HG02610 (cell line): ENCODE measurements at regions not wholly inside any gene's neighbourhood (a gene's known extent, or its start where the extent isn't known, plus 50 kb on each side); places are given as distances from the start of the nearest gene placed in this dataset.
"Not testable (repeated sequence)": the region's sequence is repeated elsewhere in the genome, so short reads cannot be mapped to it uniquely, and the experiment has no call there.

Experiments used
- ATAC-seq: cut with Tn5 transposase; IDR thresholded peaks from one replicate; pipeline ENCODE4 v1.9.1; 2021; ENCODE audit warnings: mild to moderate bottlenecking, moderate library complexity; ENCODE audit not compliant: unreplicated experiment

DNA sequence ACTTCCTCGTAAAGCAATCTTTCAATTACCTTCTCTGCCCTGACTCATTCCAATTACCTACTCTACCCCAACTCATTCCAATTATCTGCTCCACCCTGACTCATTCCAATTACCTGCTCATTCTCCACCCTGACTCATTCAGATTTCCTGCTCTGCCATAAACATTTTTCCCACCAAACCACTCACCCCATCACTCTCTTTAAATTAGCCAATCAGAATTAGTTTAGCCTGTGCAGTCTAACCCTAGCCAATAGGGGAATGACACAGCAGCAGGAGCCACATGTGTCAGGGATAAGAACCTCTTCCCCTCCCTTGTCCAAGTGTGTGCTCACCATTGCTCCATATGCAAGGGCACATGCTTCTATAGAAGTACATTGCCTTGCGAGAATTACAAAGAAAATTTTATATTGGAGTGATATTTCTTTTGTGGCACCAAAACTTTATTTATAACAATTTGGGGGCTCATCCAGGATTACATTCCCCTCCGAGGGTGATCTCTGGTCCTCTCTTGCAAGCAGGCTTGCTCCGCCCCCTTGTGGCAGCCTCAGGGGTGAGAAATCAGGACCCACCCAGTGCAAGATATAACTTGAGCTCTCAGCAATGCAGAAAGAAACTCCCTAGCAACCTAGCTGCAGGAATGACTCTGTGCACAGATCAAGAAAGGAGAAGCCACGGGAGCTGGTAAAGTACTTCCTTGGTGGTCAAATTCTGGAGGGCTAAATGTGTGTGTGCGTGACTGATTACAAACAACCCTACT, 551.9 kb upstream of the EYS start:
- not testable (repeated sequence) for ATAC-seq

DNA sequence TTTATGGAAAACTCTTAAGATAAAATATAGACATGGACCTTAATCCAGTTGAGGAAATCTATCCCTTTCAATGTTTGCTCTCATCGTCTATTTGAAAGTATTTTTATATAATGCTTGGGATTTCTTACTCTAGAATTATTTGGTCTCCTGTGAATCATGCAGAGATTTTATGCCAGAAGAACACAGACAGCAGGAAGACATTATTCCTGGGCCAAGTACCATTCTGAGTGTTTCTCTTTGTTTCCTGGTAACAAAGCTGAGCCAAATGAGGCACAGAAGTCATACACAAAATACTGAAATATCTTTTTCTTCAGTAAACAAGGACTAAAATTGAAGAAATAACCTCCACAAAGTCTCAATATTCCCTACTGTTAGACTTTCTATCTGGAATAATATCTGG, 538.2 kb upstream of the EYS start:
- no peak for ATAC-seq

DNA sequence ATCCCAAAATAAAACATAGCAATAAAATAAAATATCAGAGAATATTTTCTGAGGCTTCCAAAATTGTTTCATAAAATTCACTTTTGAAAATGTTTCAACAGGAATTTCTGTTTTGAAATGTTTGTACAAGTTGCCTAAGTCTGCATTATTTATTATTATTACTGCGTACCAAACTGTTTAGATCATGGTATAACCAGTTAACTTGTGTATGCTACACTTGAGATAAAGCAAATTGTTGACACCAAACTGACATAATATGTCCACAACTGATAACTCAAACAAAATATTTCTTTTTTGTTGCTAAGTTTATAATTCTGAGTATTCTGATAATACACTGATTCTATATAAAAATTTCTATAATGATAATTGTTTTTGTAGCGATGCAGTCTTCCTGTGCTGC, 531.8 kb upstream of the EYS start:
- no peak for ATAC-seq

DNA sequence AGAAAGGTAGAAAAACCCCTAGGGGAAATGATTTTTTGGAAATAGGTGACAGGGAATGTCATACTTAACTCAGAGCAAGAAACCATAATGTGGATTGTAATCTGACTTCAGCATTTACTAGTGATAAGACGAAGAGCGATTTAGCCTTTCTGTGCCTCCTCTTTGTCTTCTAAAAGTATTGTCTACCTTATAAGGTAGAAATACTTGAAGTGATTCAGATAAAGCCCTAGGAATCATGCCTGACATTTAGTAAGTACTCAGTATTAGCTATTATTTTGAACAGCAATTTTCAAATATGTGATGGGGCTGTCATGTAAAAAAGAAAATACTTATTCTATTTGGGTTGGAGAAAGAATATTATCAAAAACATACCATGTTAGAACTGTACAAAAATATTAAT, 525.9 kb upstream of the EYS start:
- no peak for ATAC-seq

DNA sequence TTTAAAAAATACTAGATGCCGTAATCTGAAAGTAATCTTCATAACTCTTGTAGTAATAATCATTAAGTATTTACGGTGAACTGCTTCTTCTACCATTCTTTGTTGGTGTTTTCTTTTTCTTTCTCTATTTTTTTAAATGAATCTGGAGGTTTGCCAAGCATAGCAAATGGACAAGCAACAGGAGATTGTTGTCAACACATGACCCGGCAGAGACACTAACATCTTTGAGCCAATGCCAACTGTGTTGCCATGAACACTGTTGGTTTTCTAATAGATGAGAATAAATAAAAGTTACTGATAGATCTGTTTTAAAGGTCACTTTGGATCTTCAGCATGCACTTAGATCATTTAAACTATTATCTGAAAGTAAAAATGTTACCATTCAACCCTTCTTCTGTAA, 523.6 kb upstream of the EYS start:
- no peak for ATAC-seq

DNA sequence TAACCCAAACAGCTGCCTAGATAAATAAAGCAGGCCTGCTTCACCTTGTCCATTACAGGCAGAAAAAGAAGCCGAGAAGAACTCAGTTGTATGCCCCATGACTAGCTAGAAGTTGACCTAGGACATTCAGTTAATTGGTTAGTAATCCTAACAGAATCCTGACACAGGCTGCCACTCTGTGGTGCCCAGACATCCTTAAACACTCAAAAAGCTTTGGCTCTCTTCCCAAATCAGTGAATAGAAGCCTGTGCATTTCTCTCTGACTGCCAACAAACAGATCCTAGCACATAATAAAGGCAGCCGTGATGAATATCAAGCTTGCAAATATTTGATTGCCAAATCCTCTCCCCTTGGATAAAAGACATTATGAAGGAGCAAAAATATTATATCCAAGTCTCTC, 519.1 kb upstream of the EYS start:
- no peak for ATAC-seq

DNA sequence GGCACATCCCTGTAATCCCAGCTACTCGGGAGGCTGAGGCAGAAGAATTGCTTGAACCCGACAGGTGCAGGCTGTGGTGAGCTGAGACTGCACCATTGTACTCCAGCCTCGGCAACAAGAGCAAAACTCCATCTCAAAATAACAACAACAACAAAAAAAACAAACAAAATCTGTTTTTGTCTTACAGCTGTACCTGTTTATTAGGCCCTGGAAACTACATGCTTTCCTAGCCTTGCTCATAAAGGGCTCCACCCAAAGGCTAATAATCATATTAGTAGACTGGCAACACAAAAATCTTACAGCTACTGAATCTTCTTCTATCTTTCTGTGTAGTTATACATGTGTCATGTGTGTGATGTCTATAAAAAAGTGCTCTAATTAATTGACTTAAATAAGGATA, 503.9 kb upstream of the EYS start:
- ATAC-seq, result no peak

DNA sequence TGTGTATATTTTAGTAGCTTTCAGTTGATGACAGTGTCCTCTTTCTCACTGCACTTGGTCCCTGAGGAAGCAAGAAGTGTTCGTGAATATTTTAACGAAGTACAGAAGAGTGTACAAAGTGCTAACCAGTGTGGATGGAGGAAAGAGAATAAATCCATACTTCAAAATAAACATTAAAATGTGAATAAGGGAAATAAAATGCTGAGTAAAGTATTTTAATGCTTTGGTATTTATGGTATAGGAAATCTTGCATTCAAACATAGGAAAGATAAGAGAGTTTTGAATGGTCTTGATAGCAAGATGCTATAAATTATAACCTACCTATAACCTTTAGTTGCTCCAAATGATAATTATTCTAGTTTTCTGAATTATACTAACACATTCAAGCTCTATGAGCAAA, 493.4 kb upstream of the EYS start:
- no peak for ATAC-seq

DNA sequence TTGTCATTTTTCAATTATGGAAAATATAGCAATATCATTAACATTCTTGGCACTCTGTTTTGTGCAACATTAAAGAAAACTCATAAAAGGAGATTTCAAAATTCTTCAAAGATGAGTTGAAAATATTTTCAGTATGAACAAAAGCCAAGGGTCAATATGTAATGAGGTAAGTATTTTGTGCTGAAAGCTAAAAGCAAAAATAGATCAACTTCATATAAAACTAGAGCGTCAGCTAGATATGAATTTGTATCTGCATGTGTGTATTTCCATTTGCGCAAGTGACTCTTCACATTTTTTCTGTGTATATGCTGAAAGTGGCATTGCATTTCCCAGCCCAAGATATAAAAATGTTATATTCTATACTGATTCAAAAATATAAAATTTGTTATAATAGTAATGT, 492.1 kb upstream of the EYS start:
- no peak for ATAC-seq

DNA sequence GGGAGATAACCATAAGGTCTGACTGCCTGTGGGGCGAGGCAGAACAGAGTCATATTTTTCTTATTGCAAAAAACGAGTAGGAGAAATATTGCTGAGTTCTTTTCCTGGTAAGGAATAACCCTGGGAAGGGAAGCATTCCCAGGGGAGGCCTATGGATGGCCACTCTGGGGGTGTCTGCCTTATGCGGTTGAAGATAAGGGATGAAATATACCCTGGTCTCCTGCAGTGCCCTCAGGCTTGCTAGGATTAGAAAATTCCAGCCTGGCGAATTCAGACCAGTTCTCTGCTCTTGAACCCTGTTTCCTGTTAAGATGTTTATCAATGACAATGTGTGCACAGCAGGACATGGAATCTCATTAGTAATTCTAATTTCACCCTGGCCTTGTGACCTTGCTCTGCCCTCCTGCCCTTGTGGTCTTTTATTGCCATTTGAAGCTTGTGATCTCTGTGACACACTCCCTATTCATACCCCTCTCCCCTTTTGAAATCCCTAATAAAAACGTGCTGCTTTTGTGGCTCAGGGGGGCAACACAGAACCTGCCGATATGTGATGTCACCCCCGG, 491.1 kb upstream of the EYS start:
- no peak for ATAC-seq

DNA sequence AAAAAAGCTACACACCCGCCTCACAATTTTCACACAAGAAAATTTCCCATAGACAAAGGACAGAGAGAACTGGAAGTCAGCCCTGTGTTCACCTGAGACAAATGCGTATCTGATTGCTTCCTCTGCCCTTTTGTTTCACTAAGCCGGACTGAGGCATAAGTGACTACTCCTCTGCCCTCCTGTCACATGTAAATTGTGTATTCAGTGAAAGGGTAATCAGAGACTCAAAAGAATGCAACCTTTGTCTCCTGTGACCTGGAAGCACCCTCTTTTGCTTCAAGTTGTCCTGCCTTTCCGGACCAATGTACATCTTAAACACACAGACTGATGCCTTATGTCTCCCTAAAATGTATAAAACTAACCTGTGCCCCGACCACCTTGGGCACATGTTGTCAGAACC, 483.8 kb upstream of the EYS start:
- no peak for ATAC-seq

DNA sequence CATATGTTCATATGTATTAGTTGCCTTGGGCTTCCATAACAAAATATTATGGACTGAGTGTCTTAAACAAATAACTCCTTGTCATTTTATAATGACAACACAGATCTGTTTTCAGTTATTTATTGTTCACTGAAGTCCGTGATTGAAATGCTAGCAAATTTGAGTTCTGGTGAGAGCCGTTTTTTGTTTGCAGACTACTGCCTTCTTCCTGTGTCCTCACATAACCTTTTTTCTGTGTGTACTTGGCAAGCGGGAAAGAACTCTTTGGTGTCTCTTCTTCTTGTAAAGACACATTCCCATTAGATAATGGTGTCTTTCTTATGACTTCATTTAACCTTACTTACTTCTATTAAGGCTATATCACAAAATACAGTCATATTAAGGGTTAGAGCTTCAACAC, 482.9 kb upstream of the EYS start:
- ATAC-seq, result no peak

DNA sequence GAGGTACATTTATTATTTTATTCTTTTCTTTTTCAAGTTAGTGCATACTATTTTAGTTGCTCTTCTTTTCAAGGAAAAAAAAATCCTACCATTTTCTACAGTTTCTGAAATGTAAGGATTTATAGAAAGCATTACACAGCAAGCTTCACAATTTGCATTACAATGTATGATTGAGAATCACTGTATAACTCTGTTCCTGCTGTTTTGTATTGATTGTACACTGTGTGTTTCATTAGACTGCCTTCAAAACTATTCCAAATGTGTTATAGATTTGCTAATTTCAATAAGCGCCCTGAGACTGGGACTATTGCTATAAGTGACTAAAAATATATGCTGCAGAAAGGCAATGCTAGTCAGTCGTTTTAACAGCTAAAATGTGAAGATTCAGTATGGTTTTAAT, 479.7 kb upstream of the EYS start:
- ATAC-seq, result no peak

DNA sequence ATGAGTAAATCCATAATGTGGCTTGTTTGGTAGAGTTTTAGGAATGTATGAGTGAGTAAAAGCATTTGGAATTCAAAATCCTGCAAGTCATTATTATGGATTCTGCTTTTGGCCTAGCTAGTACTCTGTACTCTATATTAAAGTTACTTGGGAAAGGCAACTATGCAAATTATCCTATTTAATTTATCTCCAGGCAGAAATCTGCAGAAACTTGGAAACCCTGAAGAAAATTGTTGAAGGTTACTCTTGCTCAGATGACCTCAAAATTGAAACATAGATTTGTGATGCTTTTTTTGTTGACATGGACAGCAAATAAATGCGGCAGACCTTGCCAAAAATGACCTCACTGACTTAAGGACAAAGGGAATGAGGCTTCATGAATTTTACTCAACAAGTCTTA, 477.1 kb upstream of the EYS start:
- no peak for ATAC-seq

DNA sequence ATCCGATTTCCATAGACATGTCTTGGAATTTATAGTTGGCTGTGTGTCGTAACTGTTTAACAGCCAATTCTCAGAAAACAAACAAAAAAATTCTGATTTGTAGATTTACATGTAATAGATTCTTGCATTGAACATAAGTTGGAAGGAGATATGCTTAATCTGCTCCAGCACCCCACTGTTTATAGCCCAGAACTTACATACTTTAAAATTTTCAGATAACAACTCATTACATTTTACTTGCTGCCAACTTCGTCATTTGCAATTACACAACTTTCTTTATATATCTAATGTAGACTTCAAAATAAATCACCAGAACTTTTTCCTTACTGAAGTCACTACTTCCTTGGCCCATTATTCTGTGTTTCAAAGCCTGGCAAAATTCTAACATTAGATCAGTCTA, 472.3 kb upstream of the EYS start:
- no peak for ATAC-seq

DNA sequence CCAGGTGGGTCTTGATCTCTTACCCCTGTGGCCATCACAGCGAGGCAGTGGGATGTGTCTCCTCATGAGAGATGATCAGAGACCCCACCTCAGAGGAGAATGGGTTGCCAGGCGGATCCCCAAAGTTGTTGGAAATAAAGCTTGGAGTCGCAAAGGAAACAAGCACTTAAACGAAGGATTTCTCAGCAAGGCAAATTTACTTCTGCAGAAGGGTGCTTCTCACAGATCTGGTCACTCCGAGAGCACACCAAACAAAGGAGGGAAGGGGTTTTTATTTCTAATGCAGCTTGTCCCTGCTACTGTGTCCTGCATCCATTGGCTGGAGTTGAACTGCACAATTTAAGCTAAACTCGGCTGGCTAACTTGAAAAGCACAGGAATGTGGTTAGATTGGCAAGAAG, 466.6 kb upstream of the EYS start:
- no peak for ATAC-seq

DNA sequence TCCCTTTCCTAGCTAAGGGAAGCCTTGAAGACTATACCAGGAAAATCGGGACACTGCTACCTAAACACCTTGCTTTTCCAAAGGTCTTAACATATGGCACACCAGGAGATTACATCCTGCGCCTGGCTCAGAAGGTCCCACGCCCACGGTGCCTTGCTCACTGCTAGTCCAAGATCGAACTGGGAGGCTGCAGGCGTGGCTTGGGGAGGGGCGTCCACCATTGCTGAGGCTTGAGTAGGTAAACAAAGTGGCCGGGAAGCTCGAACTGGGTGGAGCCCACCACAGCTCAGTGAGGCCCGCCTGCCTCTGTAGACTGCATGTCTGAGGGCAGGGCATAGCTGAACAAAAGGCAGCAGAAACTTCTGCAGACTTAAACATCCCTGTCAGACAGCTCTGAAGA, 459.7 kb upstream of the EYS start:
- not testable (repeated sequence) for ATAC-seq

DNA sequence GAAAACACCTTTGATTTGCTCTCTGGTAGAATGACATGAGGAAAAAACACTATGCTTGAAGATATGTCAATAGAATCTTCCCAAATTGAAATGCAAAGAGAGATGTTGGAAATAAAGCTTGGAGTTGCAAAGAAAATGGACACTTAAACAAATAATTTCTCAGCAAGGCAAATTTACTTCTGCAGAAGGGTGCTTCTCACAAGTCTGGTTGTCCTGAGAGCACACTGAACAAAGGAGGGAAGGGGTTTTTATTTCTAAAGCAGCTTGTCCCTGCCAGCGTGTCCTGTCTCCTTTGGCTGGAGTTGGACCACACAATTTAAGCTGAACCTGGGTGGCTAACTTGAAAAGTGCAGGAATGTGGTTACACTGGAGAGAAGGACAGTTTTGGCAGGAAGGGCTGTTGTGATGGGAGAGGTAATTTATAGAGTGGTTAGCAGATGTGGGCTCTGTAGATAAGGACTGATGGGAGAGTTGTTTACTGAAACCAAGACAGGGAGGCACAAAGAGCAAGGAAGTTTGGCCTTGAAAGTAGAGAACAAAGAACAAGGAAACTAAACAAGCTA, 454.6 kb upstream of the EYS start:
- no peak for ATAC-seq

DNA sequence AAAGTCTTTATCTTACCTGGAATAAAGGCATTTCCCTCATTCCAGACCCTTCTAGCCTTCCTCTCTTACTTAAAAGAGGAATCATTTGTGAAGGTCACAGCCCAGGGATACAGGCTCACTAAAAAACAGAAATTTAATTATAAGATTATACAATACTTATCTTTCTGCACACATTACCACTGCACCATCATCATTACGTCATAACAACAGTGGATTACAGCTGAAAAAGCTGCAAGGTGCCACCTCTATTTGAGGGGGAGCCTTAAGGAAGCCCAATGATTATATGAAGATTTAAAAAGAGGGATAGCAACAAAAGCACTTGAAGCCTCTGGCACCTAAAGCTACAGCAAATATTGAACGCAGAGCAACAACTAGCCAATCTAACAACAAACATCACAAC, 452.9 kb upstream of the EYS start:
- no peak for ATAC-seq

DNA sequence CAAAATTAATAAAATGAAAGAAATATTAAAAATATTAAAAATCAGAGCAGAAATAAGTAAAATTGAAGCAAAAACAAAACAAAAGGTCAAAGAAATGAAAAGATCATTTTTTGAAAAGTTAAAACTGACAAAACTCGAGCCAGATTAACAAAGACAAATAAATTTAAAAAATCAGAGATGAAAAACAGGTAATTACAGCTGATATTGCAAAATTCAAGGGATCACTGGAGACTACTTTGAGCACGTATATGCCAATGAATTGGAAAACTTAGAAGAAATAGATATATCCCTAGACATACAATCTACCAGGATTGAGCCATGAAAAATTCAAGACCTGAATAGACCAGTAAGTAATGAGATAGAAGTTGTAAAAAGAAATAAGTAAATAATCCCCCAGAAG, 446.2 kb upstream of the EYS start:
- no peak for ATAC-seq

DNA sequence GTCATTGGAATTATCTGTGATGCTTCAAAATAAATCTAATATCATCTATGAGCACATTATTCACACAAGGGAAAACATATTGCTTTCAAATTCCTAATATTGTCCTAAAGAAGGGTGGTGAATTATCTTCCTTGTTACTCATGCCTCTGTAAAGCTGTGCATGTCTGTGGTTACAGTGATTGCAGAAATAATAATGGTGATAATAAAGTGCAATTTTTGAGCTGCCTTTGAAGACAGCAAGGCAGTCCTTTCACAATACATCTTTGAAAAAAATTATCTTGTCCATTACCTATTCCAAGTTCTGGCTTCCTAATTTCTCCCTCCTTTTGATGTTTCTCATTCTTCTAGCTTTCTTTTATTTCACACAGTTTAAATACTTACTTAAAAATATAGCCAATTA, 442.1 kb upstream of the EYS start:
- no peak for ATAC-seq

DNA sequence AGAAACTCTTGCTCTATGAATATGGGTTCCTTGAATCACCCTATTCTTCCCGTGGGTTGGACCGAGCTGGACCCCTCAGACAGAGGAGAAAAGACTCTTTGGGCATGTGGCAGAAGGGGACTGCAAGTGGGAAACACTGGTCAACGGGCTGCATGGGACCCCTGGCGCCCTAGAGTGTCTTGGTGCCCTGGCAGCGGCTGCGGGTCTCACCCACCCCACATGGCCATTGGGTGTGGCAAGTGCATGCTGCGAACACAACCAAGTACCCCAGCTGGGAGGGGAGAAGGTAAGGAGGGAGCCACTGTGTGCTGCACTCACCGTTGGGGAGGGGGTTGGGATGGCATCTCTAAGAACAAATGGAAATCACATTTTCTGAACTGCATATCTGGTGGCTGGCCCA, 438.8 kb upstream of the EYS start:
- ATAC-seq, result no peak

DNA sequence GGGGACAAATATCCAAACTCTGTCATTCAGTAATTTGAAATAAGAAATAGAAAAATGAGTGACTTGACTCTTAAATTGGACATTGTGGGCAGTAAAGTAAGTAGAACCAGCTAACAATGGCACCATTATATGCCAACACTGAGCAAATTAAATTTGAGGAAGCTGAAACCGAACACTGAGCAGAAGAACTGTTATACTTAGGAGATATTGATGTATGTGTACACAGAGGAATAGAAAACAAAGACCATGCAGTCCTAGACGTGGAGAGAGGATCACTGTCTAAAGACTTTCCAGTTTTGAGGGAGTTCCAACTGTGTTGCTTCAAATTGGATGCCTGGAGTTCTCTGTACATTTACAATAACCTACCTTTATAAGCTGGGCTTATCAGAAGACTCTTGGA, 427.0 kb upstream of the EYS start:
- ATAC-seq, result no peak
